ENCODE measurements at regions not wholly inside any gene's neighbourhood (a gene's known extent, or its start where the extent isn't known, plus 50 kb on each side); places are given as distances from the start of the nearest gene placed in this dataset.

DNA sequence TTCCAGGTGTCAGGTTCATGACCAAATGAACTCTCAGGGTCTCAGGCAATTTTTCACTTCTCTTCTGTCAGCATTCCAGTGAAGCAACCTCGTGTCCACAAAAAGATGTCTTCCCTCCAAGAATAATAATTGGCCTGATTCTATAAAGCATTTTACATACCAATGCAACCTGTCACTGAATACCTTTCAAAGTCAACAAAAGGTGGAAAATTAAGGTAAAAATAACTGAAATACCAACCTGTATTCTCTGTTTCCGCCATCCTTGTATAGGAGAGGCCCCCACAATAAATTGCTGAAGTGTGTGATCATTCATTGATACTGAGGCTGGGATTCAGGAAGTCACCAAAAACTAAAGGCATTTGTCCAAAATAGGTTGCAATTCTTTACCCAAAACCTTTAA is 77.4 kb upstream of the TMEM45B start:
- DNase-seq (ENCODE audit: low read depth, low spot score) = no peak
- POLR2A ChIA-PET = no interaction called here
- intact Hi-C loops (cut with micrococcal nuclease) = no loop called here

DNA sequence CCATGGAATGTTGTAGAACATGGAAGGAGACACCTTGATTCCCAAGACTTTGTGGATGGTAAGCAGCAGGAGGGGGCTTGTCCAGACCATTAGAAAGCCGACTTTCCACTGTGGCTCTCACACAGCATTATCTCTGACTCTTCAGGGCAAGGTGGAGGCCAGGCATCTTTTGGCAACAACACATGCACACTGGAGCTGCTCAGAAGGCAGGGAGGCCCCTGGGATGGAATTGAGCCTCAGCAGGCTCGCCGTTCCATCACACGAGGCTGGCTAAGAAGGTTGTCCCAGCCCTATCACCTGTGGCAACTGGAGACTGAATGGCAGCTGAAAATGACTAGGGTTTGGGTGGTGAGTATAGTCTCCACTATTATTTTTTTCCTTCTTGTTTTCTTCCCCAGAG is 76.3 kb upstream of the TMEM45B start:
- RAD21 ChIA-PET (ENCODE audit: low non-redundant PET in 1 of 2, low total read pairs in 2 of 2, uncharacterized antibody in 2 of 2, unreplicated experiment in 2 of 2) = no interaction called here
- intact Hi-C loops (cut with micrococcal nuclease) = no loop called here
- no peak for DNase-seq (ENCODE audit: low read depth, low spot score)
- TF ChIP-seq SP1 (IDR thresholded peaks at IDR 0.05; ENCODE audit: low read depth) (no peak), EZH2phosphoT487 (IDR thresholded peaks at IDR 0.05; ENCODE audit: borderline replicate concordance) (no peak), POLR2A (IDR thresholded peaks at IDR 0.05; ENCODE audit: borderline replicate concordance, extremely low read depth, insufficient read depth, insufficient read length) (no peak), YY1 (IDR thresholded peaks at IDR 0.05; ENCODE audit: extremely low read depth, insufficient replicate concordance, low read depth, low read length) (no peak), ZFX (IDR thresholded peaks at IDR 0.05) (no peak), SRF (IDR thresholded peaks at IDR 0.05; ENCODE audit: low read depth) (no peak), FOSL1 (IDR thresholded peaks at IDR 0.05; ENCODE audit: low read depth) (no peak), JUND (IDR thresholded peaks at IDR 0.05) (no peak)
- TF ChIP-seq, protein P1, sequence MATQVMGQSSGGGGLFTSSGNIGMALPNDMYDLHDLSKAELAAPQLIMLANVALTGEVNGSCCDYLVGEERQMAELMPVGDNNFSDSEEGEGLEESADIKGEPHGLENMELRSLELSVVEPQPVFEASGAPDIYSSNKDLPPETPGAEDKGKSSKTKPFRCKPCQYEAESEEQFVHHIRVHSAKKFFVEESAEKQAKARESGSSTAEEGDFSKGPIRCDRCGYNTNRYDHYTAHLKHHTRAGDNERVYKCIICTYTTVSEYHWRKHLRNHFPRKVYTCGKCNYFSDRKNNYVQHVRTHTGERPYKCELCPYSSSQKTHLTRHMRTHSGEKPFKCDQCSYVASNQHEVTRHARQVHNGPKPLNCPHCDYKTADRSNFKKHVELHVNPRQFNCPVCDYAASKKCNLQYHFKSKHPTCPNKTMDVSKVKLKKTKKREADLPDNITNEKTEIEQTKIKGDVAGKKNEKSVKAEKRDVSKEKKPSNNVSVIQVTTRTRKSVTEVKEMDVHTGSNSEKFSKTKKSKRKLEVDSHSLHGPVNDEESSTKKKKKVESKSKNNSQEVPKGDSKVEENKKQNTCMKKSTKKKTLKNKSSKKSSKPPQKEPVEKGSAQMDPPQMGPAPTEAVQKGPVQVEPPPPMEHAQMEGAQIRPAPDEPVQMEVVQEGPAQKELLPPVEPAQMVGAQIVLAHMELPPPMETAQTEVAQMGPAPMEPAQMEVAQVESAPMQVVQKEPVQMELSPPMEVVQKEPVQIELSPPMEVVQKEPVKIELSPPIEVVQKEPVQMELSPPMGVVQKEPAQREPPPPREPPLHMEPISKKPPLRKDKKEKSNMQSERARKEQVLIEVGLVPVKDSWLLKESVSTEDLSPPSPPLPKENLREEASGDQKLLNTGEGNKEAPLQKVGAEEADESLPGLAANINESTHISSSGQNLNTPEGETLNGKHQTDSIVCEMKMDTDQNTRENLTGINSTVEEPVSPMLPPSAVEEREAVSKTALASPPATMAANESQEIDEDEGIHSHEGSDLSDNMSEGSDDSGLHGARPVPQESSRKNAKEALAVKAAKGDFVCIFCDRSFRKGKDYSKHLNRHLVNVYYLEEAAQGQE (IDR thresholded peaks at IDR 0.05; ENCODE audit: low read depth) = no peak
- TF ChIP-seq, protein P2, sequence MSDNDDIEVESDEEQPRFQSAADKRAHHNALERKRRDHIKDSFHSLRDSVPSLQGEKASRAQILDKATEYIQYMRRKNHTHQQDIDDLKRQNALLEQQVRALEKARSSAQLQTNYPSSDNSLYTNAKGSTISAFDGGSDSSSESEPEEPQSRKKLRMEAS (IDR thresholded peaks at IDR 0.05) = no peak
- TF ChIP-seq, protein P3, sequence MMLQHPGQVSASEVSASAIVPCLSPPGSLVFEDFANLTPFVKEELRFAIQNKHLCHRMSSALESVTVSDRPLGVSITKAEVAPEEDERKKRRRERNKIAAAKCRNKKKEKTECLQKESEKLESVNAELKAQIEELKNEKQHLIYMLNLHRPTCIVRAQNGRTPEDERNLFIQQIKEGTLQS (IDR thresholded peaks at IDR 0.05) = no peak

More for the DNA sequence above, 77.4 kb upstream of the TMEM45B start:
- ChIA-PET RAD21 (ENCODE audit: low non-redundant PET in 1 of 2, low total read pairs in 2 of 2, uncharacterized antibody in 2 of 2, unreplicated experiment in 2 of 2) (no interaction called here), CTCF (interaction anchor here (1.2 kb wide), 1 partner anchor 12 kb away, joined by 4 read pairs; no protein-coding TSS in a partner anchor)
- no peaks in the 10 kb centered on the region for H3K36me3 ChIP-seq (ENCODE audit: control insufficient read depth in 1 of 2, insufficient read depth in 2 of 2, low read length in 2 of 2)
- TF ChIP-seq, protein P2 (IDR thresholded peaks at IDR 0.05) = no peak
- TF ChIP-seq ELF1 (IDR thresholded peaks at IDR 0.05; ENCODE audit: borderline replicate concordance, low read depth) (no peak), CBX3 (IDR thresholded peaks at IDR 0.05; ENCODE audit: low read depth) (no peak), SRF (IDR thresholded peaks at IDR 0.05; ENCODE audit: low read depth) (no peak), ZFX (IDR thresholded peaks at IDR 0.05) (no peak), FOSL1 (IDR thresholded peaks at IDR 0.05; ENCODE audit: low read depth) (no peak)
- TF ChIP-seq, protein P4, sequence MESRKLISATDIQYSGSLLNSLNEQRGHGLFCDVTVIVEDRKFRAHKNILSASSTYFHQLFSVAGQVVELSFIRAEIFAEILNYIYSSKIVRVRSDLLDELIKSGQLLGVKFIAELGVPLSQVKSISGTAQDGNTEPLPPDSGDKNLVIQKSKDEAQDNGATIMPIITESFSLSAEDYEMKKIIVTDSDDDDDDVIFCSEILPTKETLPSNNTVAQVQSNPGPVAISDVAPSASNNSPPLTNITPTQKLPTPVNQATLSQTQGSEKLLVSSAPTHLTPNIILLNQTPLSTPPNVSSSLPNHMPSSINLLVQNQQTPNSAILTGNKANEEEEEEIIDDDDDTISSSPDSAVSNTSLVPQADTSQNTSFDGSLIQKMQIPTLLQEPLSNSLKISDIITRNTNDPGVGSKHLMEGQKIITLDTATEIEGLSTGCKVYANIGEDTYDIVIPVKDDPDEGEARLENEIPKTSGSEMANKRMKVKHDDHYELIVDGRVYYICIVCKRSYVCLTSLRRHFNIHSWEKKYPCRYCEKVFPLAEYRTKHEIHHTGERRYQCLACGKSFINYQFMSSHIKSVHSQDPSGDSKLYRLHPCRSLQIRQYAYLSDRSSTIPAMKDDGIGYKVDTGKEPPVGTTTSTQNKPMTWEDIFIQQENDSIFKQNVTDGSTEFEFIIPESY (IDR thresholded peaks at IDR 0.05; ENCODE audit: extremely low read depth, insufficient replicate concordance, low read length) = no peak
- H3K4me3 ChIP-seq (replicated peaks in 1 of 2; ENCODE audit: low read depth in 1 of 2, low read length in 2 of 2) = no peak overlapping the region
- no peaks in the 10 kb centered on the region for H4K20me1 ChIP-seq (ENCODE audit: insufficient read depth)
- H3K27ac ChIP-seq (ENCODE audit: low read depth, low read length) = no peak overlapping the region
- H2AFZ ChIP-seq (ENCODE audit: low read depth, low read length, poor library complexity, severe bottlenecking) = no peak overlapping the region
- no peak for ATAC-seq
- H3K27me3 ChIP-seq (ENCODE audit: insufficient read depth, low read length) = no peaks in the 10 kb centered on the region
- H3K79me2 ChIP-seq (ENCODE audit: insufficient read depth, low read length) = no peaks in the 10 kb centered on the region
- no peak overlapping the region for H3K9ac ChIP-seq (ENCODE audit: low read length)
- H3K9me2 ChIP-seq (ENCODE audit: insufficient read depth) = no peaks in the 10 kb centered on the region
- BruUV-seq (replicated peaks) = no TSS peak
- no peak overlapping the region for H3K4me2 ChIP-seq (ENCODE audit: low read length)
- H3K4me1 ChIP-seq (ENCODE audit: control insufficient read depth in 1 of 2, insufficient read depth in 2 of 2, low read length in 2 of 2) = no peaks in the 10 kb centered on the region
- H3K9me3 ChIP-seq (ENCODE audit: control insufficient read depth in 1 of 2, insufficient read depth in 1 of 2, low read depth in 1 of 2, low read length in 2 of 2) = no peaks in the 10 kb centered on the region

More for the DNA sequence above, 76.3 kb upstream of the TMEM45B start:
- ATAC-seq = no peak
- Histone ChIP-seq H3K9ac (ENCODE audit: low read length) (no peak overlapping the region), H3K27ac (ENCODE audit: low read depth, low read length) (no peak overlapping the region), H3K9me3 (ENCODE audit: control insufficient read depth in 1 of 2, insufficient read depth in 1 of 2, low read depth in 1 of 2, low read length in 2 of 2) (no peaks in the 10 kb centered on the region), H4K20me1 (ENCODE audit: insufficient read depth) (no peaks in the 10 kb centered on the region), H3K4me2 (ENCODE audit: low read length) (no peak overlapping the region), H3K36me3 (ENCODE audit: control insufficient read depth in 1 of 2, insufficient read depth in 2 of 2, low read length in 2 of 2) (no peaks in the 10 kb centered on the region), H3K4me3 (replicated peaks in 1 of 2; ENCODE audit: low read depth in 1 of 2, low read length in 2 of 2) (no peak overlapping the region), H3K4me1 (ENCODE audit: control insufficient read depth in 1 of 2, insufficient read depth in 2 of 2, low read length in 2 of 2) (no peaks in the 10 kb centered on the region), H3K27me3 (ENCODE audit: insufficient read depth, low read length) (no peaks in the 10 kb centered on the region), H3K79me2 (ENCODE audit: insufficient read depth, low read length) (no peaks in the 10 kb centered on the region), H3K9me2 (ENCODE audit: insufficient read depth) (no peaks in the 10 kb centered on the region), H2AFZ (ENCODE audit: low read depth, low read length, poor library complexity, severe bottlenecking) (no peak overlapping the region)
- POLR2A ChIA-PET = no interaction called here
- no TSS peak for BruUV-seq (replicated peaks)
- CTCF ChIA-PET = interaction anchor here (1.2 kb wide), 1 partner anchor 11 kb away, joined by 4 read pairs; no protein-coding TSS in a partner anchor

All from HCT116 (cell line).